ENCODE measurements at regions not wholly inside any gene's neighbourhood (a gene's known extent, or its start where the extent isn't known, plus 50 kb on each side); places are given as distances from the start of the nearest gene placed in this dataset.

- TF ChIP-seq CTCF (IDR thresholded peaks at IDR 0.05; ENCODE audit: low read depth, low read length): no peak
Measured at GRCh38 chr4:17206829-17207801, 304.8 kb downstream of the QDPR start.

GRCh38 chr4:17204908-17205307 lies 306.5 kb upstream of the LDB2 start:
- no peak overlapping the region for H3K4me3 ChIP-seq (ENCODE audit: low read depth, low read length)
- no peak for TF ChIP-seq CTCF (IDR thresholded peaks at IDR 0.05; ENCODE audit: low read depth, low read length)

More at GRCh38 chr4:17206829-17207801, 304.8 kb downstream of the QDPR start:
- H3K4me3 ChIP-seq (ENCODE audit: low read depth, low read length): no peak overlapping the region

- TF ChIP-seq CTCF (IDR thresholded peaks at IDR 0.05; ENCODE audit: low read depth, low read length): no peak
- H3K4me3 ChIP-seq (ENCODE audit: low read depth, low read length): no peak overlapping the region
Measured at GRCh38 chr4:17203797-17204196, 305.4 kb upstream of the LDB2 start.

- no peak for TF ChIP-seq CTCF (IDR thresholded peaks at IDR 0.05; ENCODE audit: low read depth, low read length)
- H3K4me3 ChIP-seq (ENCODE audit: low read depth, low read length): no peak overlapping the region
Measured at GRCh38 chr4:17197070-17197469, 298.6 kb upstream of the LDB2 start.

GRCh38 chr4:17195461-17196275 lies 297.2 kb upstream of the LDB2 start:
- no peak overlapping the region for H3K4me3 ChIP-seq (ENCODE audit: low read depth, low read length)

GRCh38 chr4:17194586-17194985 lies 296.1 kb upstream of the LDB2 start:
- no peak overlapping the region for H3K4me3 ChIP-seq (ENCODE audit: low read depth, low read length)
- no peak for TF ChIP-seq CTCF (IDR thresholded peaks at IDR 0.05; ENCODE audit: low read depth, low read length)

More at GRCh38 chr4:17195461-17196275, 297.2 kb upstream of the LDB2 start:
- TF ChIP-seq CTCF (IDR thresholded peaks at IDR 0.05; ENCODE audit: low read depth, low read length): no peak

Measured in WI38 (cell line).